ENCODE measurements at regions not wholly inside any gene's neighbourhood (a gene's known extent, or its start where the extent isn't known, plus 50 kb on each side); places are given as distances from the start of the nearest gene placed in this dataset.

DNA sequence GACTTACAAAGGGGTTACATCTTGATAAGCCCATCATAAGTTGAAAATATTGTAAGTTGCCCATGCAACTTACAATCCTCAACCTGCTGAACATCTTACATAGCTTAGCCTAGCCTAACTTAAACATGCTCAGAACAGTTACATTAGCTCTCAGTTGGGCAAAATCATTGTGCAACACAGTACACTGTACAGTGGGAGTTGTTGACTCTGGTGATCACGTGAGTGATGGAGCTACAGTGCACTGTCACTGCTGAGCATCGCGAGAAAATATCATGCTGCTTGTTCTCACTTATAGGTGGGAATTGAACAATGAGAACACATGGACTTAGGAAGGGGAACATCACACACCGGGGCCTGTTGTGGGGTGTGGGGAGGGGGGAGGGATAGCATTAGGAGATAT lies 214.9 kb upstream of the ZMIZ1 start:
- H3K27ac ChIP-seq: no peak overlapping the region
- DNase-seq: no peak
- ATAC-seq: no peak

DNA sequence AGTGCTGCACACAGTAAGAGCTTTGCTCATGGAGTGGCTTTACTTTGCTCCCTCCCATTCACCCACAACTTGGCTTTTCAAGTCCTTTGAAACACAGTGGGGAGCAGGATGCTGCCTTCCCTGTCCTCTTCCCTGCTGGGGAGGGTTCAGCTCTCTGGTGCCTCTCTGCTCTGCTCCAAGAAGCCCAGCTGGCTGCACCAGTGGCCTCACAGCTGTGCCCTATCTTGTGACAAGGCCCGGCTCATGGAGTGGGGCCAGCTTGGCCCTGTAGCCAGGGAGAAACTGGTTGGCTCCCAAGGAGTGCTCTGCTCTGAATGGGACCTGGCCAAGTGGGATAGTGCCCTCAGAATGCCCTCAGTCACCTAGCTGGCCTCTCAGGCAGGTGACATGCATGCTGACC lies 212.3 kb upstream of the ZMIZ1 start:
- no peaks in the 10 kb centered on the region for H3K36me3 ChIP-seq
- intact Hi-C loops (cut with DNase I): no loop called here
- no peaks in the 10 kb centered on the region for H3K9me3 ChIP-seq
- H3K4me3 ChIP-seq: no peak overlapping the region
- TF ChIP-seq, protein P1, sequence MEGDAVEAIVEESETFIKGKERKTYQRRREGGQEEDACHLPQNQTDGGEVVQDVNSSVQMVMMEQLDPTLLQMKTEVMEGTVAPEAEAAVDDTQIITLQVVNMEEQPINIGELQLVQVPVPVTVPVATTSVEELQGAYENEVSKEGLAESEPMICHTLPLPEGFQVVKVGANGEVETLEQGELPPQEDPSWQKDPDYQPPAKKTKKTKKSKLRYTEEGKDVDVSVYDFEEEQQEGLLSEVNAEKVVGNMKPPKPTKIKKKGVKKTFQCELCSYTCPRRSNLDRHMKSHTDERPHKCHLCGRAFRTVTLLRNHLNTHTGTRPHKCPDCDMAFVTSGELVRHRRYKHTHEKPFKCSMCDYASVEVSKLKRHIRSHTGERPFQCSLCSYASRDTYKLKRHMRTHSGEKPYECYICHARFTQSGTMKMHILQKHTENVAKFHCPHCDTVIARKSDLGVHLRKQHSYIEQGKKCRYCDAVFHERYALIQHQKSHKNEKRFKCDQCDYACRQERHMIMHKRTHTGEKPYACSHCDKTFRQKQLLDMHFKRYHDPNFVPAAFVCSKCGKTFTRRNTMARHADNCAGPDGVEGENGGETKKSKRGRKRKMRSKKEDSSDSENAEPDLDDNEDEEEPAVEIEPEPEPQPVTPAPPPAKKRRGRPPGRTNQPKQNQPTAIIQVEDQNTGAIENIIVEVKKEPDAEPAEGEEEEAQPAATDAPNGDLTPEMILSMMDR (IDR thresholded peaks at IDR 0.05): no peak
- H3K27ac ChIP-seq: no peak overlapping the region
- 25 to 36% methylated on average over 1 of the region's 1 CpG for WGBS, 2 donors
- peak; percentile 93 to 98 (median 96) for ATAC-seq
- no peak for FAIRE-seq
- no peaks in the 10 kb centered on the region for H3K27me3 ChIP-seq
- peak; percentile 77 to 95 (median 84) for DNase-seq
- H3K4me1 ChIP-seq: no peaks in the 10 kb centered on the region

More for the DNA sequence above, 214.9 kb upstream of the ZMIZ1 start:
- intact Hi-C loops (cut with DNase I): no loop called here
- Histone ChIP-seq H3K4me1 (no peaks in the 10 kb centered on the region), H3K36me3 (no peaks in the 10 kb centered on the region), H3K9me3 (no peaks in the 10 kb centered on the region), H3K27me3 (no peaks in the 10 kb centered on the region), H3K4me3 (no peak overlapping the region)
- 59 to 60% methylated on average over 4 of the region's 4 CpGs for WGBS, 2 donors
- no peak for FAIRE-seq
- TF ChIP-seq, protein P1 (IDR thresholded peaks at IDR 0.05): no peak

DNA sequence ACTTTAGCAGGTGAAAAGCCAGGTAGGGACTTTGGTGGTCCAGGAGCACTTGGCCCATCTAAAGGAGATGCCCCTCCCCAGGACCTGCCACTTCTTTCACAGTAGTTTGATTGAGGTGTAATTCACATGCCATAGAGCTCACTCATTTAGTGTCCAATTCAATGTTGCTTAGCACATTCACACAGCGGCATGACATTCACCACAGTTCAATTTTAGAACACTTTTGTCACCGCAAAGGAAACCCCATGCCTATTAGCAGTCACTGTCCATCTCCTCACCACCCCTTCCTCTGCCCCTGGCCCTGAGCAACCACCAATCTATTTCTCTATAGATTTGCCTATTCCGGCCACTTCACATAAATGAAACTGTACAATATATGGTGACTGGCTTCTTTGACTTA lies 211.6 kb upstream of the ZMIZ1 start:
- 94% methylated on average over 3 of the region's 3 CpGs for WGBS, 2 donors
- TF ChIP-seq, protein P1 (IDR thresholded peaks at IDR 0.05): no peak
- Histone ChIP-seq H3K4me3 (no peak overlapping the region), H3K9me3 (no peaks in the 10 kb centered on the region), H3K4me1 (no peaks in the 10 kb centered on the region), H3K27me3 (no peaks in the 10 kb centered on the region), H3K36me3 (no peaks in the 10 kb centered on the region), H3K27ac (no peak overlapping the region)
- no peak for ATAC-seq
- no peak for DNase-seq
- FAIRE-seq: no peak
- intact Hi-C loops (cut with DNase I): no loop called here

DNA sequence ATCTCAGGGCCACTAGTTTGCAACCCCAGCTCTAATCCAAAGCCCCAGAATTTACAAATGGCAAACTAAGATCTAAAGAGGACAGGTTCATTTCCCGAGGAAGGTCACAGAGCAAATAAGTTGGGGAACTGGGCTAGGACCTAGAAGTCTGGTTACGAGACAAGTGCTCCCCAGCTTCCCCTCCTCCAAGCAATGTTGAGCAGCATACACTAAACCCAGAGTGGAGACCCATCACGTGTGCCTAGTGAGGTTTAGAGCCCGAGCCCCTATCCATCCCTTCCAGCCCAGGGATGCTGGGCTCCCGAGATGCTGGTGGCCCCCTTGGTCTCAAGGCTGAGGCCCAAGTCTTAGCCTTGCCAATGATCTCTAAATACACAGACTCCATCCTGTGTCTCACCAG lies 209.5 kb upstream of the ZMIZ1 start:
- H3K4me3 ChIP-seq: no peak overlapping the region
- ATAC-seq: no peak
- no peak overlapping the region for H3K27ac ChIP-seq
- H3K27me3 ChIP-seq: no peaks in the 10 kb centered on the region
- H3K4me1 ChIP-seq: no peaks in the 10 kb centered on the region
- WGBS, 2 donors: 91 to 92% methylated on average over 5 of the region's 5 CpGs
- intact Hi-C loops (cut with DNase I): no loop called here
- no peak for FAIRE-seq
- TF ChIP-seq, protein P1 (IDR thresholded peaks at IDR 0.05): no peak
- no peak for DNase-seq
- H3K36me3 ChIP-seq: no peaks in the 10 kb centered on the region
- no peaks in the 10 kb centered on the region for H3K9me3 ChIP-seq

DNA sequence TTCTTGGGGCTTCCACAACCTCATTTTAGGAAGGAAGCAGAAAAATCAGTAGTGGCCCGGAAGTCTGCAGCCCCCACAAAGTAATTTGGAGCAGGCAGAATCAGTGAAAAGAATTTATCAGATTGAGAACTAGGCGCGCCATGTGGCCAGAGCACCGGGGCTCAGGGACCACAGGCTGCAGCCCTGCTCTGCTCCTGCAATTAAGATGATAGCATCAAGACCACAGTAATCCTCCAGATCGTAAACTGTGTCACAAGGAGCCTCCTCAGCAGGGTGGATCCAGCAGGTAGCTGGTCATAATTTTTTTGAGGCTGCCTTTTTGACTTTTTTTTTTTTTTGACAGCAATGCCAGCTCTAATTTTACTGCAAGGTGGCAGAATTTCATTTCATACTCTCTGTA lies 209.0 kb upstream of the ZMIZ1 start:
- TF ChIP-seq, protein P1 (IDR thresholded peaks at IDR 0.05): no peak
- H3K9me3 ChIP-seq: no peaks in the 10 kb centered on the region
- H3K36me3 ChIP-seq: no peaks in the 10 kb centered on the region
- no peak overlapping the region for H3K27ac ChIP-seq
- no peak overlapping the region for H3K4me3 ChIP-seq
- FAIRE-seq: no peak
- 90 to 95% methylated on average over 5 of the region's 5 CpGs for WGBS, 2 donors
- DNase-seq: no peak
- H3K27me3 ChIP-seq: no peaks in the 10 kb centered on the region
- H3K4me1 ChIP-seq: no peaks in the 10 kb centered on the region
- ATAC-seq: no peak
- intact Hi-C loops (cut with DNase I): no loop called here

All from pancreas (tissue), 10 donors.